ENCODE measurements at regions not wholly inside any gene's neighbourhood (a gene's known extent, or its start where the extent isn't known, plus 50 kb on each side); places are given as distances from the start of the nearest gene placed in this dataset.
A peak's percentile ranks its signal among the peaks of the same experiment; 100 is the strongest.

GRCh38 chr6:15735567-15736265 lies 72.9 kb upstream of the DTNBP1 start:
- peak; percentile 71 for DNase-seq (ENCODE audit: low spot score)

- no peak for DNase-seq (ENCODE audit: low spot score)
Measured at GRCh38 chr6:15734118-15734897, 71.5 kb upstream of the DTNBP1 start.

- no peak for DNase-seq (ENCODE audit: low spot score)
Measured at GRCh38 chr6:15730922-15731321, 68.1 kb upstream of the DTNBP1 start.

GRCh38 chr6:15730442-15730841 lies 67.6 kb upstream of the DTNBP1 start:
- DNase-seq (ENCODE audit: low spot score) = no peak

GRCh38 chr6:15722731-15723130 lies 59.9 kb upstream of the DTNBP1 start:
- no peak for DNase-seq (ENCODE audit: low spot score)

- no peak for DNase-seq (ENCODE audit: low spot score)
Measured at GRCh38 chr6:15716889-15717288, 54.1 kb upstream of the DTNBP1 start.

- DNase-seq (ENCODE audit: low spot score) = no peak
Measured at GRCh38 chr6:15715851-15716250, 53.0 kb upstream of the DTNBP1 start.

GRCh38 chr6:15715060-15715459 lies 52.2 kb upstream of the DTNBP1 start:
- no peak for DNase-seq (ENCODE audit: low spot score)

- no peak for DNase-seq (ENCODE audit: low spot score)
Measured at GRCh38 chr6:15714658-15715057, 51.8 kb upstream of the DTNBP1 start.

GRCh38 chr6:15713325-15713724 lies 50.5 kb upstream of the DTNBP1 start:
- no peak for DNase-seq (ENCODE audit: low spot score)

GRCh38 chr6:15712797-15713196 lies 50.0 kb upstream of the DTNBP1 start:
- no peak for DNase-seq (ENCODE audit: low spot score)

Data from SW480 (cell line).